AG04450 (cell line): ENCODE measurements at regions not wholly inside any gene's neighbourhood (a gene's known extent, or its start where the extent isn't known, plus 50 kb on each side); places are given as distances from the start of the nearest gene placed in this dataset.

Source experiments
- CTCF ChIA-PET: fragments of 300-600, 350-600 bp; formaldehyde crosslinking; extraction: SDS; loops from one replicate; lab custom pipeline; 2022; ENCODE audit warnings: antibody characterized with exemption, inconsistent platforms; lab: Charles Lee
- POLR2A ChIA-PET: fragments of 350-600 bp; formaldehyde crosslinking; extraction: SDS; loops from one replicate; lab custom pipeline; 2021; ENCODE audit warnings: antibody characterized with exemption, inconsistent platforms; lab: Yijun Ruan, JAX
- DNase-seq: peaks from one replicate; pipeline ENCODE4 v3.0.0-alpha.2; 2011; ENCODE audit warnings: low read depth, low spot score
- H3K27ac ChIP-seq: one replicate; pipeline ENCODE4 v1.5.1; 2012; ENCODE audit warnings: low read depth, low read length, control low read depth
- H3K27me3 ChIP-seq: one replicate; pipeline ENCODE4 v1.6.0; 2012; ENCODE audit warnings: low read length; ENCODE audit not compliant: control insufficient read depth, insufficient read depth
- H3K4me3 ChIP-seq: 2 replicates; pipeline ENCODE4 v1.5.1; 2011; ENCODE audit warnings: mild to moderate bottlenecking, low read depth, low read length, control low read depth
- H3K9me3 ChIP-seq: 2 replicates; pipeline ENCODE4 v1.5.1; 2012; ENCODE audit warnings: low read length; ENCODE audit not compliant: control insufficient read depth, insufficient read depth
- TF ChIP-seq, protein P1 (sequence below): IDR thresholded peaks from 2 replicates; pipeline ENCODE4 v1.5.1; 2011; ENCODE audit warnings: low read depth, low read length, control low read depth, inconsistent platforms

DNA sequence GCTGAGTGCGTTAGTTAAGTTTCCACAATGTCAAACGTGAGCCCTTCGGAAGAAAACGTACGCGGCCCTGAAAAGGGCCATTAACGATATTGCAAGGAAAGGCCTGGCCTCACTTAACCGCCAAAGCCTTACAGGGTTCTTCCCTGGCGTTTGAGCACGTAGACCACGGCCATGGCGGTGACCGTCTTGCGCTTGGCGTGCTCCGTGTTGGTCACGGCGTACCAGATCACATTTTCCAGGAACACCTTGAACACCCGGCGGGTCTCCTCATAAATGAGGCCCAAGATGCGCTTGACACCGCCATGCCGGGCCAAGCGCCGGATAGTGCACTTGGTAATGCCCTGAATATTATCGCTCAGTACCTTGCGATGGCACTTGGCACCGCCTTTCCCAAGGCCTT, 118.4 kb upstream of the BTN3A2 start:
- Histone ChIP-seq H3K27me3 (no peaks in the 10 kb centered on the region), H3K27ac (peak overlapping the region; percentile 11), H3K9me3 (peaks cover 9% of the 10 kb centered on the region), H3K4me3 (no peak overlapping the region)
- TF ChIP-seq, protein P1, sequence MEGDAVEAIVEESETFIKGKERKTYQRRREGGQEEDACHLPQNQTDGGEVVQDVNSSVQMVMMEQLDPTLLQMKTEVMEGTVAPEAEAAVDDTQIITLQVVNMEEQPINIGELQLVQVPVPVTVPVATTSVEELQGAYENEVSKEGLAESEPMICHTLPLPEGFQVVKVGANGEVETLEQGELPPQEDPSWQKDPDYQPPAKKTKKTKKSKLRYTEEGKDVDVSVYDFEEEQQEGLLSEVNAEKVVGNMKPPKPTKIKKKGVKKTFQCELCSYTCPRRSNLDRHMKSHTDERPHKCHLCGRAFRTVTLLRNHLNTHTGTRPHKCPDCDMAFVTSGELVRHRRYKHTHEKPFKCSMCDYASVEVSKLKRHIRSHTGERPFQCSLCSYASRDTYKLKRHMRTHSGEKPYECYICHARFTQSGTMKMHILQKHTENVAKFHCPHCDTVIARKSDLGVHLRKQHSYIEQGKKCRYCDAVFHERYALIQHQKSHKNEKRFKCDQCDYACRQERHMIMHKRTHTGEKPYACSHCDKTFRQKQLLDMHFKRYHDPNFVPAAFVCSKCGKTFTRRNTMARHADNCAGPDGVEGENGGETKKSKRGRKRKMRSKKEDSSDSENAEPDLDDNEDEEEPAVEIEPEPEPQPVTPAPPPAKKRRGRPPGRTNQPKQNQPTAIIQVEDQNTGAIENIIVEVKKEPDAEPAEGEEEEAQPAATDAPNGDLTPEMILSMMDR = no peak
- POLR2A ChIA-PET = no interaction called here
- CTCF ChIA-PET = no interaction called here
- DNase-seq = no peak

DNA sequence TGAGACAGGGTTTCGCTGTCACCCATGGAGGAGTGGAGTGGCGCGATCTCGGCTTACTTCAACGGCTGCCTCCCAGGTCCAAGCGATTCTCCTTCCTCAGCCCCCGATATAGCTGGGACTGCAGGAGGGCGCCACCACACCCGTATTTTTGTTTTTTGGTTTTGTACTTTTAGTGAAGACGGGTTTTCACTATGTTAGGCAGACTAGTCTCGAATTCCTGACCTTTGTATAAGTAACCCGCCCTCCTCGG, 115.4 kb upstream of the BTN3A2 start:
- peaks cover 9% of the 10 kb centered on the region for H3K9me3 ChIP-seq
- no peaks in the 10 kb centered on the region for H3K27me3 ChIP-seq
- POLR2A ChIA-PET = interaction anchor here (0.8 to 3.8 kb wide), 11 partner anchors 14 to 1588 kb away, joined by 3 to 39 read pairs (median 6); a partner anchor contains a TSS
- peak overlapping the region; percentile 87 for H3K27ac ChIP-seq
- CTCF ChIA-PET = interaction anchor here (0.6 to 2.8 kb wide), 3 partner anchors 13 to 74 kb away, joined by 3 to 14 read pairs (median 3); no protein-coding TSS in a partner anchor
- DNase-seq = no peak
- TF ChIP-seq, protein P1 = no peak
- H3K4me3 ChIP-seq = peak overlapping the region; percentile 77

DNA sequence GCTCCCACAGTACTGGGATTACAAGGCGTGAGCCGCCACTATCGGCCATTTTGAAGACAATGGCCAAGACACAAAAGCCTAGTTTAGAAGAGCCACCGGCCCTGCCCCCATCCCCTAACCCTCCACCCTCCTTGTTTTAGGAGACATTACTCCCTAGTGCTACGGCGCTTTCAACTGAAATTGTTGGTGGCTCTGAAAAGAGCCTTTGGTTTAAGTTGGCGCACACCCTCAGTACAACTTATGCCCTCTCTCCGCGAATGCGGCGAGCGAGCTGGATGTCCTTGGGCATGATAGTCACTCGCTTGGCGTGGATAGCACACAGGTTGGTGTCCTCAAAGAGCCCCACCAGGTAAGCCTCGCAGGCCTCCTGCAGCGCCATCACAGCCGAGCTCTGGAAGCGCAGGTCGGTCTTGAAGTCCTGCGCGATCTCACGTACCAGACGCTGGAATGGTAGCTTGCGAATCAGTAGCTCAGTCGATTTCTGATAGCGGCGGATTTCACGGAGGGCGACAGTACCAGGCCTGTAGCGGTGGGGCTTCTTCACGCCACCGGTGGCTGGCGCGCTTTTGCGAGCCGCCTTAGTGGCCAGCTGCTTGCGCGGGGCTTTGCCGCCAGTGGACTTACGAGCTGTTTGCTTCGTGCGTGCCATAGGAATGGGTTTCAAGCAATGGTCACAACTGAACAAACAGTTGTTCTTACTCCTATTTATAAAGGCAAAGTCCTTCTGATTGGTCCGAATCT, 114.9 kb upstream of the BTN3A2 start:
- DNase-seq = no peak
- CTCF ChIA-PET = interaction anchor here (0.8 to 2.8 kb wide), 6 partner anchors 9 to 34 kb away, joined by 3 to 14 read pairs (median 4); a partner anchor contains a TSS
- peak overlapping the region; percentile 87 for H3K27ac ChIP-seq
- H3K9me3 ChIP-seq = peaks cover 9% of the 10 kb centered on the region
- POLR2A ChIA-PET = interaction anchor here (0.6 to 3.8 kb wide), 21 partner anchors 9 to 1641 kb away, joined by 3 to 39 read pairs (median 5); a partner anchor contains a TSS
- H3K4me3 ChIP-seq = peak overlapping the region; percentile 77
- H3K27me3 ChIP-seq = no peaks in the 10 kb centered on the region
- TF ChIP-seq, protein P1 = peak; percentile 50

DNA sequence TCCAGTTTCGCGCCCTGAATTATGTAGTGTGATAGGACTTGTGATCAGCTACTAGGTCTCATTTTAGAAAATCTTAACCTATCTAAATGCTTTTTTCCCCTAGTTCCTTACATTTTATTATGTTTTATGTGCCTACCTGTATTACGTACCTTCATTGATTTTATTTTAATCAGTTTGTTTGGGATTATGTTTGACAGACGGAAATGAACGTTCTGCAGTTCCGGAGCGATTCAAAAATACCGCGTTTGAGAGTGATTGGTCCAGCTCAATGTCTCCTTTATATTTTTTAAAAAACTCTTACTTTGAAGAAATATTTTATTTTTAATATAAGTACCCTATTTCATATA, 114.3 kb upstream of the BTN3A2 start:
- no peak for DNase-seq
- Histone ChIP-seq H3K9me3 (peaks cover 9% of the 10 kb centered on the region), H3K4me3 (peak overlapping the region; percentile 77), H3K27me3 (no peaks in the 10 kb centered on the region), H3K27ac (no peak overlapping the region)
- ChIA-PET POLR2A (interaction anchor here (0.6 to 3.8 kb wide), 19 partner anchors 9 to 1640 kb away, joined by 3 to 39 read pairs (median 4); a partner anchor contains a TSS), CTCF (interaction anchor here (1.0 to 2.8 kb wide), 6 partner anchors 9 to 76 kb away, joined by 3 to 14 read pairs (median 4); a partner anchor contains a TSS)
- TF ChIP-seq, protein P1 = no peak
